Suprapubic skin (tissue), 4 donors: ENCODE measurements at regions not wholly inside any gene's neighbourhood (a gene's known extent, or its start where the extent isn't known, plus 50 kb on each side); places are given as distances from the start of the nearest gene placed in this dataset.

ENCODE experiments used
- CTCF ChIP-seq, 2 donors: fragments of 200-600 bp in 1 of 2; fragments of 450-650 bp in 1 of 2; sonication (generic) in 1 of 2; IDR thresholded peaks; one replicate each; pipeline ENCODE4 v1.5.1; 2016 to 2019; ENCODE audit warnings: antibody characterized with exemption in 2 of 2, mild to moderate bottlenecking in 1 of 2, moderate library complexity in 1 of 2
- EP300 ChIP-seq: sonication (generic); formaldehyde crosslinking; IDR thresholded peaks from one replicate; pipeline ENCODE4 v1.6.1; 2017; ENCODE audit warnings: antibody characterized with exemption
- POLR2A ChIP-seq, 2 donors: fragments of 450-650 bp; IDR thresholded peaks; one replicate each; pipeline ENCODE4 v1.6.1; 2017; ENCODE audit warnings: antibody characterized with exemption in 2 of 2, mild to moderate bottlenecking in 2 of 2, moderate library complexity in 2 of 2
- POLR2AphosphoS5 ChIP-seq, 3 donors: sonication (generic); formaldehyde crosslinking; IDR thresholded peaks; one replicate each; pipeline ENCODE4 v1.6.1; 2017; ENCODE audit warnings: antibody characterized with exemption in 3 of 3

DNA sequence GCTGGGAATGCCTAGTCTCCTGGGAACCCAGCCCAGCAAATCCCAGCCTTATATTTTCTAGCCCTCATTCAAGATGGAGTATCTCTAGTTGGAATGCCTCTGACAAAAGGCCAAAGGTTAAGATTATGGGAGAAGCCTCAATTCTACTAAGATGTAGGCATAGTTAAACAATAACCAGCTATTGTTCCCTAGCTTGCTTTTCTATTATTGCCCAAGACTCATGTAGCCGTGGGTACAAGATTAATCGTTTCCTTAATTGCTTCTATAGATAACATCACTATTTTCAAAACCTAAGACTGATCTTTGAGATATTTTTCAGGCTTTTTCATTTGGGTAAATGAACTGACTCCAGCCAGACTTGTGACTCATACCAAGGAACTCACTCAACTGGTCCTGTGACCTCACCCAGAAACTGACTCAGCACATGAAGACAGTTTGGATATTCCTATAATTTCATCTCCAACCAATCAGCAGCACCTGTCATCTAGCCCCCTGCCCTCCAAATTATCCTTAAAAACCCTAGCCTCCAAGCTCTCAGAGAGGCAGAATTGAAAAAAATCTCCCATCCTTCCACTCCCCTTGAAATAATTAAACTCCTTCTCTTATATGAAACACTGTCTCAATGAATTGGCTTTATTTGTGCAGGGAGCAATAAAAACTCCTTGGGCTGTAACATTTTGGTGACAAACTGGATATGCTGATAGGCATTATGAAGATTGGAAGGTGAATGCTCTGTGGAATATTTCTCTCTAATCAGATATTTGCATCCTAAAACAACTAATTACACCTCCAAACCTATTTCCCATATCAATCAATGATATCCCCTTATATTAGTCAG, 589.0 kb downstream of the C12orf50 start:
- TF ChIP-seq CTCF (IDR thresholded peaks at IDR 0.05): no peak
- no peak for TF ChIP-seq EP300
- TF ChIP-seq POLR2AphosphoS5 (IDR thresholded peaks at IDR 0.05): no peak
- no peak for TF ChIP-seq POLR2A (IDR thresholded peaks at IDR 0.05)
